PC-3 (cell line): ENCODE measurements at regions not wholly inside any gene's neighbourhood (a gene's known extent, or its start where the extent isn't known, plus 50 kb on each side); places are given as distances from the start of the nearest gene placed in this dataset.

Experiments
- EZH2 ChIP-seq: fragments of 300-600 bp; sonication (generic); IDR thresholded peaks from one replicate; pipeline ENCODE4 v1.6.1; 2017; ENCODE audit warnings: antibody characterized with exemption, mild to moderate bottlenecking, low read length; ENCODE audit not compliant: unreplicated experiment
- TF ChIP-seq, protein P1 (sequence below): fragments of 300-600 bp; sonication (generic); conservative IDR thresholded peaks from 2 replicates; pipeline ENCODE4 v1.5.1; 2017; ENCODE audit warnings: antibody characterized with exemption, low read depth, mild to moderate bottlenecking, low read length

DNA sequence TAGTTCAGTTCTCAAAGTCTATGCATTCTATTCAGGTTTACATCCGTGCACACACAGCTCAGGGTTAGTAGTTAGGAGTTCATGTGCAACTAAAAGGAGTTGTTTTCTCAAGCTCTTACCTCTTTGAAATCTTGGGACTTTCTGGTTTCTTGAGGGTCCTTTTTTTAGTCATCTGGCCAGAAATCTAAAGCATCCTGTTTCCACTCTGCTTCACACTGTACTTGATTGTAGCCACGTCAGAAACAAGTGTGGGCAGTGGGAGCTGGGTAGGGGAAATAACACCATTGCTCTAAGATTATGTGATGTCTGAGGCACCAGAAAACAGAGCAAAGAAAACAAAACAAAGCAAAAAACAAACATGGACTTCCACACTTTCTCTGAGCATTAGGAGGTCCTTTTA is 58.3 kb downstream of the HDGFL1 start:
- no peak for TF ChIP-seq EZH2
- TF ChIP-seq, protein P1, sequence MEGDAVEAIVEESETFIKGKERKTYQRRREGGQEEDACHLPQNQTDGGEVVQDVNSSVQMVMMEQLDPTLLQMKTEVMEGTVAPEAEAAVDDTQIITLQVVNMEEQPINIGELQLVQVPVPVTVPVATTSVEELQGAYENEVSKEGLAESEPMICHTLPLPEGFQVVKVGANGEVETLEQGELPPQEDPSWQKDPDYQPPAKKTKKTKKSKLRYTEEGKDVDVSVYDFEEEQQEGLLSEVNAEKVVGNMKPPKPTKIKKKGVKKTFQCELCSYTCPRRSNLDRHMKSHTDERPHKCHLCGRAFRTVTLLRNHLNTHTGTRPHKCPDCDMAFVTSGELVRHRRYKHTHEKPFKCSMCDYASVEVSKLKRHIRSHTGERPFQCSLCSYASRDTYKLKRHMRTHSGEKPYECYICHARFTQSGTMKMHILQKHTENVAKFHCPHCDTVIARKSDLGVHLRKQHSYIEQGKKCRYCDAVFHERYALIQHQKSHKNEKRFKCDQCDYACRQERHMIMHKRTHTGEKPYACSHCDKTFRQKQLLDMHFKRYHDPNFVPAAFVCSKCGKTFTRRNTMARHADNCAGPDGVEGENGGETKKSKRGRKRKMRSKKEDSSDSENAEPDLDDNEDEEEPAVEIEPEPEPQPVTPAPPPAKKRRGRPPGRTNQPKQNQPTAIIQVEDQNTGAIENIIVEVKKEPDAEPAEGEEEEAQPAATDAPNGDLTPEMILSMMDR: no peak
